DND-41 (cell line): ENCODE measurements at regions not wholly inside any gene's neighbourhood (a gene's known extent, or its start where the extent isn't known, plus 50 kb on each side); places are given as distances from the start of the nearest gene placed in this dataset.

Experiments
- ATAC-seq: fragments of 200-7000 bp; cut with Tn5 transposase; 3 replicates; pipeline ENCODE4 v1.9.1; 2021; ENCODE audit warnings: low read depth; ENCODE audit not compliant: insufficient read depth
- DNase-seq: peaks from one replicate; pipeline ENCODE4 v3.0.0-alpha.2; 2020
- H2AFZ ChIP-seq: 2 replicates; pipeline ENCODE4 v1.6.0; 2012; ENCODE audit warnings: low read depth, low read length
- H3K27ac ChIP-seq: 2 replicates; pipeline ENCODE4 v1.5.1; 2012; ENCODE audit warnings: low read length, inconsistent platforms
- H3K27me3 ChIP-seq: fragments of 200-600 bp; sonication (generic); 2 replicates; pipeline ENCODE4 v1.6.0; 2012; ENCODE audit warnings: low read length, mild to moderate bottlenecking, inconsistent platforms; ENCODE audit not compliant: insufficient read depth, poor library complexity
- H3K36me3 ChIP-seq: 2 replicates; pipeline ENCODE4 v1.5.1; 2012; ENCODE audit warnings: low read length, inconsistent platforms; ENCODE audit not compliant: insufficient read depth
- H3K4me1 ChIP-seq: 2 replicates; pipeline ENCODE4 v1.5.1; 2012; ENCODE audit warnings: mild to moderate bottlenecking, low read length; ENCODE audit not compliant: insufficient read depth
- H3K4me2 ChIP-seq: 2 replicates; pipeline ENCODE4 v1.6.0; 2012; ENCODE audit warnings: mild to moderate bottlenecking, moderate library complexity, low read length, inconsistent platforms; ENCODE audit not compliant: insufficient read depth
- H3K4me3 ChIP-seq, 2 experiments: fragments of 200-600 bp in 1 of 2; shearing (Covaris generic) in 1 of 2; 2 replicates each; pipeline ENCODE4 v1.5.1; 2012 to 2016; ENCODE audit warnings: inconsistent platforms in 2 of 2, low read length in 2 of 2, mild to moderate bottlenecking in 2 of 2, low read depth in 1 of 2, moderate library complexity in 1 of 2
- H3K79me2 ChIP-seq: 2 replicates; pipeline ENCODE4 v1.6.0; 2012; ENCODE audit warnings: low read length, inconsistent platforms; ENCODE audit not compliant: insufficient read depth
- H3K9ac ChIP-seq: 2 replicates; pipeline ENCODE4 v1.6.0; 2012; ENCODE audit warnings: low read depth, mild to moderate bottlenecking, inconsistent platforms, low read length, moderate library complexity
- H3K9me3 ChIP-seq: 2 replicates; pipeline ENCODE4 v1.5.1; 2012; ENCODE audit warnings: low read length, moderate library complexity, mild to moderate bottlenecking, inconsistent platforms; ENCODE audit not compliant: insufficient read depth, severe bottlenecking
- H4K20me1 ChIP-seq: 2 replicates; pipeline ENCODE4 v1.6.0; 2012; ENCODE audit warnings: low read length; ENCODE audit not compliant: insufficient read depth
- EZH2 ChIP-seq: IDR thresholded peaks from 3 replicates; pipeline ENCODE4 v1.6.1; 2012; ENCODE audit warnings: borderline replicate concordance, low read depth, mild to moderate bottlenecking, moderate library complexity, low read length, inconsistent platforms; ENCODE audit not compliant: severe bottlenecking
- TF ChIP-seq, protein P1 (sequence below): IDR thresholded peaks from 2 replicates; pipeline ENCODE4 v1.5.1; 2012; ENCODE audit warnings: borderline replicate concordance, low read length, moderate library complexity, mild to moderate bottlenecking; ENCODE audit not compliant: poor library complexity, severe bottlenecking; ENCODE audit errors: extremely low read depth

DNA sequence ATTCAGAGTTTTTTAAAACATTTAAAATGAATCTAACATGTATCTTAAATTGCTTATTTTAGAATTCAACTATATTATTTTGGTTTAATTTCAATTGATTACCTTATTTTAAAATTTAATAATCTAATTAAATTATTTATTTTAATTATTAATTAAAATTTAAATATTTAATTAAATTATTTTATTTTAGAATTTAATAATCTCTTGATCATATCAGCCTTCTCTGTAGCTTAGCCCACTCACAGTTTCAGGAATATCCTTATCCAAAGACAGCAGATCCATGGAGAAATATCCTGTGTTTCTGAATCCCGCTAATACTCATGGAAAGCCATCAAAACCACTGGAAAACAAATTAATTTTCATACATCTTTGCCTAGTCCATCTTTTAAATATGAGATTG, 1669.2 kb downstream of the PCDH9 start:
- Histone ChIP-seq H3K4me3 (no peak overlapping the region), H3K27me3 (no peaks in the 10 kb centered on the region), H3K36me3 (no peaks in the 10 kb centered on the region), H3K79me2 (no peaks in the 10 kb centered on the region), H3K9ac (no peak overlapping the region), H3K27ac (no peak overlapping the region), H3K4me2 (no peak overlapping the region), H4K20me1 (no peaks in the 10 kb centered on the region), H3K9me3 (no peaks in the 10 kb centered on the region), H3K4me1 (no peaks in the 10 kb centered on the region), H2AFZ (no peak overlapping the region)
- DNase-seq = no peak
- no peak for ATAC-seq
- no peak for TF ChIP-seq EZH2
- TF ChIP-seq, protein P1, sequence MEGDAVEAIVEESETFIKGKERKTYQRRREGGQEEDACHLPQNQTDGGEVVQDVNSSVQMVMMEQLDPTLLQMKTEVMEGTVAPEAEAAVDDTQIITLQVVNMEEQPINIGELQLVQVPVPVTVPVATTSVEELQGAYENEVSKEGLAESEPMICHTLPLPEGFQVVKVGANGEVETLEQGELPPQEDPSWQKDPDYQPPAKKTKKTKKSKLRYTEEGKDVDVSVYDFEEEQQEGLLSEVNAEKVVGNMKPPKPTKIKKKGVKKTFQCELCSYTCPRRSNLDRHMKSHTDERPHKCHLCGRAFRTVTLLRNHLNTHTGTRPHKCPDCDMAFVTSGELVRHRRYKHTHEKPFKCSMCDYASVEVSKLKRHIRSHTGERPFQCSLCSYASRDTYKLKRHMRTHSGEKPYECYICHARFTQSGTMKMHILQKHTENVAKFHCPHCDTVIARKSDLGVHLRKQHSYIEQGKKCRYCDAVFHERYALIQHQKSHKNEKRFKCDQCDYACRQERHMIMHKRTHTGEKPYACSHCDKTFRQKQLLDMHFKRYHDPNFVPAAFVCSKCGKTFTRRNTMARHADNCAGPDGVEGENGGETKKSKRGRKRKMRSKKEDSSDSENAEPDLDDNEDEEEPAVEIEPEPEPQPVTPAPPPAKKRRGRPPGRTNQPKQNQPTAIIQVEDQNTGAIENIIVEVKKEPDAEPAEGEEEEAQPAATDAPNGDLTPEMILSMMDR = no peak

DNA sequence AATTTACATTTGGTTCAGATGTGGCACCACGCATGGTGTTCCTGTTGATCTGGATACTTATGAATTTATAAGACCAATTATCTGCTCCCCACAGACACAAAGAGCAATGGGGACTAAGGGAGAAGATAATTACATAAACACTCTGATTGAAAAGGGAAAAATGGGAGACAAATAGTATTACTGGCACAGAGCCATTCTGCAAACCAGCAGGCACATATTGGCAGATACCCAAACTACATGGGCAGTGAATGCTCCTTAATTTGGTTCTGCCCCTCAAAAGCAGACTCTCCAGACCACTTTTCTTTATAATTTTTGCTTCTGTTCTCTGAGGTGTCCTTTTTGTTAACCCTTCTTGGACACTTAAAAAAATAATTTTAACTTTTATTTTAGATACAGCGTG, 1674.2 kb downstream of the PCDH9 start:
- Histone ChIP-seq H3K4me1 (no peaks in the 10 kb centered on the region), H3K4me3 (no peak overlapping the region), H3K79me2 (no peaks in the 10 kb centered on the region), H3K27me3 (no peaks in the 10 kb centered on the region), H3K9me3 (no peaks in the 10 kb centered on the region), H3K4me2 (no peak overlapping the region), H3K9ac (no peak overlapping the region), H3K27ac (no peak overlapping the region), H2AFZ (no peak overlapping the region), H3K36me3 (no peaks in the 10 kb centered on the region), H4K20me1 (no peaks in the 10 kb centered on the region)
- no peak for DNase-seq
- TF ChIP-seq, protein P1 = no peak
- no peak for ATAC-seq

DNA sequence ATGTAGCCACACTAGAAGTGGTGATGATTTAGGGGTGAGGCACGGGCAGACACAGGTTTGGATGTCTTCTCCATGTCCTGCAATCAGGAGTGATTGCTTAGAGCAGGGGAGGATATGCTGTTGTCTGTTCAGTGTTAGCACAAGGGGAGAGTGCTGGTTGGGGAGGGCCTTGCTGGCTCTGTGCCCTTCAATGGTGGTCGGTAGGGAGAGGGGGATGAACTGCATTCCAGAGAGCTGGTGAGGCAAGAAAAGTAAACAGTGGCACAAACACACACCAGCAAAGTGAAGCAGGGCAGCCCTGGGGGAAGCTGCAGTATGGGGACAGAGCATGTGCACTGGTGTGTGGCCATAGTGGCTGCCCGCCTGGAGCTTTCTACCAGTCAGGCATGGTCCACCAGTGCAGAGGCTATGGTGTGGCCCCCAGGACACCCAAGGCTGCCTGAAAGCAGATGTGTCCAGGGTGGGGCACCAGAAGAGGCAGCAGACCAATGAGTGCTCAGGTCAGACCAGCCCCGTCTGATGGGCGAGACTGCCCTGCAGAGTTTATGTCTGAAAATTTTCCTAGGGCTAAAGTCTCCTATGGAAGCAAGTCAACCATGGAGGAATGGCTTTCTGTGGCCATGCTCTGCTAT, 1676.9 kb downstream of the PCDH9 start:
- Histone ChIP-seq H3K9me3 (no peaks in the 10 kb centered on the region), H3K9ac (no peak overlapping the region), H3K4me3 (no peak overlapping the region), H3K36me3 (no peaks in the 10 kb centered on the region), H3K4me2 (no peak overlapping the region), H3K27ac (no peak overlapping the region), H3K4me1 (no peaks in the 10 kb centered on the region), H2AFZ (no peak overlapping the region), H3K27me3 (no peaks in the 10 kb centered on the region), H4K20me1 (no peaks in the 10 kb centered on the region), H3K79me2 (no peaks in the 10 kb centered on the region)
- DNase-seq (no peak), ATAC-seq (no peak)
- no peak for TF ChIP-seq EZH2
- TF ChIP-seq, protein P1 = no peak

DNA sequence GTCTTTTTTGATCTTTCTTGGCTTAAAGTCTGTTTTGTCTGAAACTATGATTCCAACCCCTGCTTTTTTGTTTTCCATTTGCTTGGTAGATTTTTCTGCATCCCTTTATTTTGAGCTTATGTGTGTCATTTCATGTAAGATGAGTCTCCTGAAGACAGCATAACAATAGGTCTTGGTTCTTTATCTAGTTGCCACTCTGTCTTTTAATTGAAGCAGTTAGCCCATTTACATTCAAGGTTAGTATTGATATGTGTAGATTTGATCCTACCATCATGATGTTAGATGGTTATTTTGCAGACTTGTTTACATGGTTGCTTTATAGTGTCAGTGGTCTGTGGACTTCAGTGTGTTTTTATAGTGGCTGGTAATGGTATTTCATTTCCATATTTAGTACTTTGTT, 1678.9 kb downstream of the PCDH9 start:
- Histone ChIP-seq H3K27ac (no peak overlapping the region), H3K36me3 (no peaks in the 10 kb centered on the region)

More for the DNA sequence above, 1678.9 kb downstream of the PCDH9 start:
- H3K79me2 ChIP-seq = no peaks in the 10 kb centered on the region
- ATAC-seq = no peak
- no peaks in the 10 kb centered on the region for H3K27me3 ChIP-seq
- H2AFZ ChIP-seq = no peak overlapping the region
- H3K9ac ChIP-seq = no peak overlapping the region
- H3K4me2 ChIP-seq = no peak overlapping the region
- no peaks in the 10 kb centered on the region for H3K9me3 ChIP-seq
- no peak for DNase-seq
- TF ChIP-seq, protein P1 = no peak
- no peak for TF ChIP-seq EZH2
- H3K4me3 ChIP-seq = no peak overlapping the region
- no peaks in the 10 kb centered on the region for H3K4me1 ChIP-seq
- H4K20me1 ChIP-seq = no peaks in the 10 kb centered on the region
